Neural progenitor cell (in vitro differentiated cells): ENCODE measurements at regions not wholly inside any gene's neighbourhood (a gene's known extent, or its start where the extent isn't known, plus 50 kb on each side); places are given as distances from the start of the nearest gene placed in this dataset.

ENCODE experiments used
- DNase-seq: peaks from one replicate; pipeline ENCODE4 v3.0.0-alpha.2; 2016; ENCODE audit warnings: low spot score
- H2AFZ ChIP-seq: fragments of 200-600 bp; sonication (generic); replicated peaks from 2 replicates; pipeline ENCODE4 v1.6.1; 2016; ENCODE audit warnings: antibody characterized with exemption
- H3F3A ChIP-seq: fragments of 200-600 bp; sonication (generic); 2 replicates; pipeline ENCODE4 v1.6.1; 2016; ENCODE audit warnings: antibody characterized with exemption, low read depth
- H3K27ac ChIP-seq: fragments of 200-600 bp; sonication (generic); 2 replicates; pipeline ENCODE4 v1.5.1; 2016; ENCODE audit warnings: mild to moderate bottlenecking
- H3K27me3 ChIP-seq: fragments of 200-600 bp; sonication (generic); 2 replicates; pipeline ENCODE4 v1.6.1; 2016; ENCODE audit warnings: mild to moderate bottlenecking, moderate library complexity
- H3K36me3 ChIP-seq: fragments of 200-600 bp; sonication (generic); 2 replicates; pipeline ENCODE4 v1.5.1; 2016
- H3K4me1 ChIP-seq: fragments of 200-600 bp; sonication (generic); 2 replicates; pipeline ENCODE4 v1.6.1; 2016; ENCODE audit warnings: mixed run types
- H3K4me2 ChIP-seq: fragments of 200-600 bp; sonication (generic); 2 replicates; pipeline ENCODE4 v1.6.1; 2016
- H3K4me3 ChIP-seq: fragments of 200-600 bp; sonication (generic); 2 replicates; pipeline ENCODE4 v1.5.1; 2016
- H3K79me2 ChIP-seq: fragments of 200-600 bp; sonication (generic); 2 replicates; pipeline ENCODE4 v1.6.1; 2016; ENCODE audit warnings: low read depth
- H3K9ac ChIP-seq: fragments of 200-600 bp; sonication (generic); 2 replicates; pipeline ENCODE4 v1.6.1; 2016
- H3K9me3 ChIP-seq: fragments of 200-600 bp; sonication (generic); 2 replicates; pipeline ENCODE4 v1.5.1; 2016; ENCODE audit warnings: low read depth
- H4K20me1 ChIP-seq: fragments of 200-600 bp; sonication (generic); 2 replicates; pipeline ENCODE4 v1.6.1; 2016; ENCODE audit warnings: low read depth
- H3K27ac Mint-ChIP-seq: 3 replicates; pipeline ENCODE4 v1.8.0; 2021; ENCODE audit warnings: mixed read lengths
- H3K27me3 Mint-ChIP-seq: 2 replicates; pipeline ENCODE4 v1.8.0; 2022; ENCODE audit warnings: low read depth, mild to moderate bottlenecking, inconsistent platforms, moderate library complexity, mixed read lengths; ENCODE audit not compliant: insufficient read depth
- H3K36me3 Mint-ChIP-seq: 3 replicates; pipeline ENCODE4 v1.8.0; 2021; ENCODE audit warnings: mixed read lengths
- H3K4me1 Mint-ChIP-seq: 3 replicates; pipeline ENCODE4 v1.8.0; 2021; ENCODE audit warnings: mixed read lengths
- H3K4me3 Mint-ChIP-seq: 3 replicates; pipeline ENCODE4 v1.8.0; 2021; ENCODE audit warnings: mild to moderate bottlenecking, moderate library complexity, mixed read lengths
- H3K9me3 Mint-ChIP-seq: 3 replicates; pipeline ENCODE4 v1.8.0; 2020; ENCODE audit warnings: mixed read lengths
- CTCF ChIP-seq: fragments of 200-600 bp; sonication (generic); IDR thresholded peaks from 2 replicates; pipeline ENCODE4 v1.5.1; 2017; ENCODE audit warnings: antibody characterized with exemption, mild to moderate bottlenecking
- EZH2 ChIP-seq: fragments of 200-600 bp; sonication (generic); IDR thresholded peaks from 2 replicates; pipeline ENCODE4 v1.6.1; 2017; ENCODE audit warnings: antibody characterized with exemption, mild to moderate bottlenecking, moderate library complexity
- EZH2phosphoT487 ChIP-seq: fragments of 200-600 bp; sonication (generic); IDR thresholded peaks from 2 replicates; pipeline ENCODE4 v1.6.1; 2017; ENCODE audit warnings: antibody characterized with exemption

- H3K4me3 ChIP-seq: no peak overlapping the region
- H3K9ac ChIP-seq: no peak overlapping the region
- no peak for TF ChIP-seq EZH2
- peak; percentile 46 for TF ChIP-seq CTCF
- H3K4me2 ChIP-seq: no peak overlapping the region
- DNase-seq: peak; percentile 13
- no peaks in the 10 kb centered on the region for H3K4me1 ChIP-seq
- no peaks in the 10 kb centered on the region for H3K27me3 ChIP-seq
- no peaks in the 10 kb centered on the region for H4K20me1 ChIP-seq
- no peaks in the 10 kb centered on the region for H3K9me3 Mint-ChIP-seq
- H3K27ac Mint-ChIP-seq: no peak overlapping the region
- H3K36me3 ChIP-seq: no peaks in the 10 kb centered on the region
- H3F3A ChIP-seq: no peaks in the 10 kb centered on the region
- H3K27me3 Mint-ChIP-seq: no peaks in the 10 kb centered on the region
- no peaks in the 10 kb centered on the region for H3K36me3 Mint-ChIP-seq
- H3K4me3 Mint-ChIP-seq: no peak overlapping the region
- no peaks in the 10 kb centered on the region for H3K79me2 ChIP-seq
- H3K4me1 Mint-ChIP-seq: peaks cover 2% of the 10 kb centered on the region
- H3K9me3 ChIP-seq: no peaks in the 10 kb centered on the region
- no peak overlapping the region for H3K27ac ChIP-seq
- H2AFZ ChIP-seq: no peak overlapping the region
Observed at GRCh38 chr6:75546381-75546780, 52.8 kb upstream of the FILIP1 start.

GRCh38 chr6:75550544-75551167, 51.0 kb upstream of the SENP6 start:
- no peaks in the 10 kb centered on the region for H3F3A ChIP-seq
- no peak for DNase-seq
- no peak overlapping the region for H3K9ac ChIP-seq
- Mint-ChIP-seq H3K27ac (no peak overlapping the region), H3K36me3 (no peaks in the 10 kb centered on the region), H3K4me1 (peaks cover 2% of the 10 kb centered on the region), H3K4me3 (no peak overlapping the region), H3K9me3 (no peaks in the 10 kb centered on the region), H3K27me3 (peaks cover 2% of the 10 kb centered on the region)
- no peaks in the 10 kb centered on the region for H4K20me1 ChIP-seq
- no peaks in the 10 kb centered on the region for H3K36me3 ChIP-seq
- TF ChIP-seq CTCF (no peak), EZH2phosphoT487 (no peak), EZH2 (no peak)
- H3K4me3 ChIP-seq: no peak overlapping the region
- H3K27me3 ChIP-seq: no peaks in the 10 kb centered on the region
- H3K79me2 ChIP-seq: no peaks in the 10 kb centered on the region
- peaks cover under 1% of the 10 kb centered on the region for H3K4me1 ChIP-seq
- no peak overlapping the region for H3K4me2 ChIP-seq
- no peak overlapping the region for H3K27ac ChIP-seq
- H3K9me3 ChIP-seq: no peaks in the 10 kb centered on the region
- peak overlapping the region; percentile 19 for H2AFZ ChIP-seq

- Histone ChIP-seq H3K27me3 (no peaks in the 10 kb centered on the region), H3K79me2 (no peaks in the 10 kb centered on the region), H3K9ac (no peak overlapping the region), H3K4me1 (peaks cover 8% of the 10 kb centered on the region), H4K20me1 (no peaks in the 10 kb centered on the region), H3K36me3 (no peaks in the 10 kb centered on the region), H3K4me3 (no peak overlapping the region), H2AFZ (no peak overlapping the region), H3K9me3 (no peaks in the 10 kb centered on the region), H3K27ac (no peak overlapping the region), H3F3A (no peaks in the 10 kb centered on the region), H3K4me2 (no peak overlapping the region)
- Mint-ChIP-seq H3K9me3 (no peaks in the 10 kb centered on the region), H3K36me3 (no peaks in the 10 kb centered on the region), H3K27ac (no peak overlapping the region), H3K27me3 (peaks cover 2% of the 10 kb centered on the region), H3K4me3 (no peak overlapping the region), H3K4me1 (peaks cover 2% of the 10 kb centered on the region)
- TF ChIP-seq EZH2 (no peak), EZH2phosphoT487 (no peak), CTCF (no peak)
- DNase-seq: no peak
Observed at GRCh38 chr6:75551367-75551952, 50.2 kb upstream of the SENP6 start.
